PC-3 (cell line): ENCODE measurements at regions not wholly inside any gene's neighbourhood (a gene's known extent, or its start where the extent isn't known, plus 50 kb on each side); places are given as distances from the start of the nearest gene placed in this dataset.

Experiments
- ATAC-seq: fragments of 200-7000 bp; cut with Tn5 transposase; 2 replicates; pipeline ENCODE4 v1.9.1; 2020; ENCODE audit warnings: mild to moderate bottlenecking, moderate library complexity
- BruUV-seq: library from RNA; stranded (reverse); fragments of 400-500 nt; replicated peaks from 2 replicates; lab custom pipeline; 2021; lab: Mats Ljungman, UMichigan
- CTCF ChIA-PET: fragments of 300-600 bp; sonication (Branson Sonifier 250); formaldehyde crosslinking; loops from one replicate; lab custom pipeline; 2022; ENCODE audit warnings: antibody characterized with exemption; lab: Charles Lee
- POLR2A ChIA-PET: fragments of 300-600 bp; sonication (Branson Sonifier 250); formaldehyde crosslinking; loops from one replicate; lab custom pipeline; 2022; ENCODE audit warnings: antibody characterized with exemption; ENCODE audit not compliant: unreplicated experiment; lab: Charles Lee
- DNase-seq: peaks from one replicate; pipeline ENCODE4 v3.0.0-alpha.2; 2015
- H2AFZ ChIP-seq: fragments of 300-600 bp; sonication (generic); 2 replicates; pipeline ENCODE4 v1.6.0; 2016; ENCODE audit warnings: antibody characterized with exemption, low read length
- H3F3A ChIP-seq: fragments of 300-600 bp; sonication (generic); one replicate; pipeline ENCODE4 v1.6.0; 2017; ENCODE audit warnings: antibody characterized with exemption, low read length, control low read depth, mild to moderate bottlenecking; ENCODE audit not compliant: unreplicated experiment
- H3K27ac ChIP-seq: fragments of 300-600 bp; sonication (generic); 2 replicates; pipeline ENCODE4 v1.5.1; 2016; ENCODE audit warnings: mild to moderate bottlenecking, low read length
- H3K27me3 ChIP-seq: fragments of 300-600 bp; sonication (generic); 2 replicates; pipeline ENCODE4 v1.6.1; 2016; ENCODE audit warnings: low read length, mixed read lengths
- H3K36me3 ChIP-seq: fragments of 300-600 bp; sonication (generic); 2 replicates; pipeline ENCODE4 v1.6.1; 2016; ENCODE audit warnings: low read depth, mixed run types, low read length, mixed read lengths
- H3K4me1 ChIP-seq: fragments of 300-600 bp; sonication (generic); 2 replicates; pipeline ENCODE4 v1.5.1; 2016; ENCODE audit warnings: low read length; ENCODE audit not compliant: insufficient read depth
- H3K4me2 ChIP-seq: fragments of 300-600 bp; sonication (generic); 2 replicates; pipeline ENCODE4 v1.6.0; 2016; ENCODE audit warnings: low read length
- H3K4me3 ChIP-seq: fragments of 300-600 bp; sonication (generic); 2 replicates; pipeline ENCODE4 v1.5.1; 2016; ENCODE audit warnings: mild to moderate bottlenecking, low read length, mixed read lengths
- H3K79me2 ChIP-seq: fragments of 300-600 bp; sonication (generic); 2 replicates; pipeline ENCODE4 v1.6.1; 2017; ENCODE audit warnings: low read length, mixed read lengths
- H3K9ac ChIP-seq: fragments of 300-600 bp; sonication (generic); 2 replicates; pipeline ENCODE4 v1.6.0; 2016; ENCODE audit warnings: mild to moderate bottlenecking, low read length
- H3K9me2 ChIP-seq: fragments of 300-600 bp; sonication (generic); replicated peaks from 2 replicates; pipeline ENCODE4 v1.6.1; 2016; ENCODE audit warnings: mixed run types, low read length, mixed read lengths
- H3K9me3 ChIP-seq: fragments of 300-600 bp; sonication (generic); 2 replicates; pipeline ENCODE4 v1.6.1; 2016; ENCODE audit warnings: low read length, mixed read lengths
- H4K20me1 ChIP-seq: fragments of 300-600 bp; sonication (generic); 2 replicates; pipeline ENCODE4 v1.6.1; 2016; ENCODE audit warnings: low read length, mixed read lengths
- CTCF ChIP-seq: fragments of 300-600 bp; sonication (generic); conservative IDR thresholded peaks from 2 replicates; pipeline ENCODE4 v1.5.1; 2017; ENCODE audit warnings: antibody characterized with exemption, low read depth, mild to moderate bottlenecking, low read length
- EZH2 ChIP-seq: fragments of 300-600 bp; sonication (generic); IDR thresholded peaks from one replicate; pipeline ENCODE4 v1.6.1; 2017; ENCODE audit warnings: antibody characterized with exemption, mild to moderate bottlenecking, low read length; ENCODE audit not compliant: unreplicated experiment
- EZH2phosphoT487 ChIP-seq: fragments of 300-600 bp; sonication (generic); IDR thresholded peaks from 2 replicates; pipeline ENCODE4 v1.6.1; 2018; ENCODE audit warnings: mild to moderate bottlenecking, antibody characterized with exemption, low read length, borderline replicate concordance
- intact Hi-C: fragments of 100-400 bp; cut with micrococcal nuclease; formaldehyde crosslinking; loops from 2 replicates; pipeline ENCODE4 v1.9.0; 2023

GRCh38 chr10:5299950-5300349 lies 64.8 kb upstream of the UCN3 start:
- intact Hi-C loops, result no loop called here
- Histone ChIP-seq H3K79me2 (no peaks in the 10 kb centered on the region), H3K27me3 (no peaks in the 10 kb centered on the region), H3K27ac (no peak overlapping the region), H3K4me3 (no peak overlapping the region), H4K20me1 (no peaks in the 10 kb centered on the region), H3K4me1 (no peaks in the 10 kb centered on the region), H3K9me3 (no peaks in the 10 kb centered on the region), H3K9me2 (no peaks in the 10 kb centered on the region), H2AFZ (no peak overlapping the region), H3K36me3 (no peaks in the 10 kb centered on the region), H3K9ac (no peak overlapping the region), H3K4me2 (no peak overlapping the region), H3F3A (no peaks in the 10 kb centered on the region)
- no TSS peak for BruUV-seq
- ATAC-seq, result no peak
- TF ChIP-seq EZH2phosphoT487 (no peak), CTCF (no peak), EZH2 (no peak)
- no peak for DNase-seq
- POLR2A ChIA-PET, result no interaction called here
- CTCF ChIA-PET, result no interaction called here

DNA sequence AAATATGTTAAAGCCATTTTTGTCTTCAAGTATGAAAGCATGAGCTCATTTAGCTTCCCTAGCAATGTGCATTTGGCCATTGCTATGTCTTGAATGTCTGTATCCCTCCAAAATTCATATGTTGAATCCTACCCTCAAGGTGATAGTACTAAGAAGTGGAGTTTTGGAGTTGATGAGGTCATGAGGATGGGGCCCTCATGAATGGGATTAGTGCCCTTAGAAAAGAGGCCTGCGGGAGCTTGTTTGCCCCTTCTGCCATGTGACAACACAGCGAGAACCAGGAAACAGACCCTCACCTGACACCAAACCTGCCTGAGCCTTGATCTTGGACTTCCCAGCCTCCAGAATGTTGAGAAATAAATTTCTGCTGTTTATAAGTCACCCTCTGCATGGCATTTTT lies 61.3 kb upstream of the UCN3 start:
- no peaks in the 10 kb centered on the region for H3K4me1 ChIP-seq
- H2AFZ ChIP-seq, result no peak overlapping the region
- no TSS peak for BruUV-seq
- ChIA-PET POLR2A (no interaction called here), CTCF (no interaction called here)
- no peaks in the 10 kb centered on the region for H3K79me2 ChIP-seq
- H3K9me2 ChIP-seq, result no peaks in the 10 kb centered on the region
- H4K20me1 ChIP-seq, result no peaks in the 10 kb centered on the region
- H3K4me3 ChIP-seq, result no peak overlapping the region
- no peak overlapping the region for H3K27ac ChIP-seq
- no peaks in the 10 kb centered on the region for H3K9me3 ChIP-seq
- intact Hi-C loops, result no loop called here
- no peaks in the 10 kb centered on the region for H3F3A ChIP-seq
- H3K36me3 ChIP-seq, result no peaks in the 10 kb centered on the region
- TF ChIP-seq EZH2, result no peak
- TF ChIP-seq CTCF, result no peak
- no peak for TF ChIP-seq EZH2phosphoT487
- H3K27me3 ChIP-seq, result no peaks in the 10 kb centered on the region
- no peak for ATAC-seq
- no peak overlapping the region for H3K9ac ChIP-seq
- no peak for DNase-seq
- no peak overlapping the region for H3K4me2 ChIP-seq

DNA sequence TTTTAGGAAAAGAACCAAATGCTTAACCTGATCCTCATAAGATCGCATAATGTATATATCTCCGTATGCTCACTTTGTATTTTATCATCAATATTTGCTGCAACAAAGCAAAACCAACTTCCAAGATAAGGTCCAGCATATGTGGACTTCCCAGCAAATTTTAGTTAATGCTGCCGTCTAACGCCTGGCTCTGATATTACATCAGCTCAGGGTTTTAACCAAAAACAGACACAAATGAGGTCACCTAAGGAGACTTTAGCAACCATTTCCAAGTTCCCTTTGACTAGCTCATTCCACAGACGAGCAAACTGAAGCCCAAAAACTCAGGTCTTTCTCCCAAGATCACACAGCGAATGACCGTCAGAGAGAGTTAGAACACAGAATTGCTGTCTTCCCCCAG lies 59.4 kb upstream of the UCN3 start:
- Histone ChIP-seq H3K4me1 (no peaks in the 10 kb centered on the region), H4K20me1 (no peaks in the 10 kb centered on the region), H3K9me3 (no peaks in the 10 kb centered on the region), H3K4me2 (no peak overlapping the region), H3K79me2 (no peaks in the 10 kb centered on the region), H3K9ac (no peak overlapping the region), H3K9me2 (no peaks in the 10 kb centered on the region), H2AFZ (no peak overlapping the region), H3F3A (no peaks in the 10 kb centered on the region), H3K27ac (no peak overlapping the region), H3K4me3 (no peak overlapping the region), H3K27me3 (no peaks in the 10 kb centered on the region), H3K36me3 (no peaks in the 10 kb centered on the region)
- no peak for ATAC-seq
- CTCF ChIA-PET, result no interaction called here
- no peak for DNase-seq
- POLR2A ChIA-PET, result no interaction called here
- TF ChIP-seq CTCF, result no peak
- TF ChIP-seq EZH2phosphoT487, result no peak
- TF ChIP-seq EZH2, result no peak
- BruUV-seq, result no TSS peak
- intact Hi-C loops, result no loop called here
